ENCODE measurements at regions not wholly inside any gene's neighbourhood (a gene's known extent, or its start where the extent isn't known, plus 50 kb on each side); places are given as distances from the start of the nearest gene placed in this dataset.

- 96 to 100% methylated on average over 3 of the region's 3 CpGs for WGBS, 2 donors
- Histone ChIP-seq H3K4me1 (no peaks in the 10 kb centered on the region), H3K27ac (no peak overlapping the region), H3K9me3 (no peaks in the 10 kb centered on the region), H3K4me3 (no peak overlapping the region), H3K36me3 (ENCODE audit: low read depth, missing control alignments) (no peaks in the 10 kb centered on the region), H3K27me3 (no peaks in the 10 kb centered on the region)
- TF ChIP-seq POLR2A (IDR thresholded peaks at IDR 0.05) (no peak), CTCF (IDR thresholded peaks at IDR 0.05) (no peak)
- no peak for DNase-seq
- intact Hi-C loops (cut with DNase I; ENCODE audit: low total_unique reads): no loop called here
Observed at GRCh38 chr20:51955756-51956155, 153.4 kb upstream of the SALL4 start.

- intact Hi-C loops (cut with DNase I; ENCODE audit: low total_unique reads): no loop called here
- 81 to 85% methylated on average over 8 of the region's 8 CpGs for WGBS, 2 donors
- H3K27me3 ChIP-seq: no peaks in the 10 kb centered on the region
Observed at GRCh38 chr20:51953731-51954340, 151.5 kb upstream of the SALL4 start.

GRCh38 chr20:51950926-51951325 lies 148.6 kb upstream of the SALL4 start:
- no peaks in the 10 kb centered on the region for H3K4me1 ChIP-seq
- TF ChIP-seq CTCF (IDR thresholded peaks at IDR 0.05): no peak
- no peak for TF ChIP-seq POLR2A (IDR thresholded peaks at IDR 0.05)
- no peaks in the 10 kb centered on the region for H3K27me3 ChIP-seq
- no peak overlapping the region for H3K4me3 ChIP-seq
- intact Hi-C loops (cut with DNase I; ENCODE audit: low total_unique reads): no loop called here
- no peak overlapping the region for H3K27ac ChIP-seq
- H3K36me3 ChIP-seq (ENCODE audit: low read depth, missing control alignments): no peaks in the 10 kb centered on the region
- no peak for DNase-seq
- WGBS, 2 donors: 78 to 90% methylated on average over 4 of the region's 4 CpGs
- no peaks in the 10 kb centered on the region for H3K9me3 ChIP-seq

More at GRCh38 chr20:51953731-51954340, 151.5 kb upstream of the SALL4 start:
- DNase-seq: no peak
- Histone ChIP-seq H3K4me1 (no peaks in the 10 kb centered on the region), H3K27ac (no peak overlapping the region), H3K36me3 (ENCODE audit: low read depth, missing control alignments) (no peaks in the 10 kb centered on the region), H3K4me3 (no peak overlapping the region), H3K9me3 (no peaks in the 10 kb centered on the region)
- TF ChIP-seq CTCF (IDR thresholded peaks at IDR 0.05): no peak
- TF ChIP-seq POLR2A (IDR thresholded peaks at IDR 0.05): no peak

- Histone ChIP-seq H3K36me3 (ENCODE audit: low read depth, missing control alignments) (no peaks in the 10 kb centered on the region), H3K27me3 (no peaks in the 10 kb centered on the region), H3K4me1 (no peaks in the 10 kb centered on the region), H3K27ac (no peak overlapping the region), H3K4me3 (no peak overlapping the region), H3K9me3 (no peaks in the 10 kb centered on the region)
- TF ChIP-seq CTCF (IDR thresholded peaks at IDR 0.05) (no peak), POLR2A (IDR thresholded peaks at IDR 0.05) (no peak)
- DNase-seq: no peak
- intact Hi-C loops (cut with DNase I; ENCODE audit: low total_unique reads): no loop called here
Observed at GRCh38 chr20:51946586-51946985, 144.3 kb upstream of the SALL4 start.

- Histone ChIP-seq H3K27ac (no peak overlapping the region), H3K36me3 (ENCODE audit: low read depth, missing control alignments) (no peaks in the 10 kb centered on the region), H3K4me1 (no peaks in the 10 kb centered on the region), H3K4me3 (no peak overlapping the region), H3K27me3 (no peaks in the 10 kb centered on the region), H3K9me3 (no peaks in the 10 kb centered on the region)
- TF ChIP-seq CTCF (IDR thresholded peaks at IDR 0.05) (no peak), POLR2A (IDR thresholded peaks at IDR 0.05) (no peak)
- WGBS, 2 donors: 76% methylated on average over 5 of the region's 5 CpGs
- intact Hi-C loops (cut with DNase I; ENCODE audit: low total_unique reads): no loop called here
- DNase-seq: no peak
Observed at GRCh38 chr20:51945881-51946280, 143.6 kb upstream of the SALL4 start.

Data from testis (tissue), 2 donors.